ENCODE measurements at regions not wholly inside any gene's neighbourhood (a gene's known extent, or its start where the extent isn't known, plus 50 kb on each side); places are given as distances from the start of the nearest gene placed in this dataset.

DNA sequence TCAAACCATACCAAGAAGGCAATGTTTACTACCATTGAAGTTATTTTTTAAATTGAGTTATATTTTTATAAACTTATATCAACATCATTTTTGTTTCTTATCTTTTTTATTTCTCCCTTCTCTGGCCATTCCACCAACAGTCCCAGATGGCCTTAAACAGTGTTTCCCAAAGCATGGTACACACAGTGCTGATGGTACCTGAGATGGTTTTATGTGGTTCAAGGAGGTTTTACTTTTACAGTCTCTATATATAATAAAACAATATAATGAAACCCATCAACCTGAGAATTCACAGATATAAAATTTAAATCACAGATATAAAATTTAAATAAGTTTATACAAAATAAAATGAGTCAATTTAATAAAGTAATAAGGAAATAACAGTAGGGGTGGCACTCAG, 65.1 kb upstream of the MSTN start:
- no peak for ATAC-seq
- TF ChIP-seq BACH2 (CRISPR knock-in tag; IDR thresholded peaks at IDR 0.05; ENCODE audit: borderline replicate concordance) (no peak), ZNF565 (CRISPR knock-in tag; conservative IDR thresholded peaks at IDR 0.05; ENCODE audit: low read depth) (no peak), TCF4 (CRISPR knock-in tag; IDR thresholded peaks at IDR 0.05; ENCODE audit: borderline replicate concordance) (no peak), GLIS3 (CRISPR knock-in tag; IDR thresholded peaks at IDR 0.05) (no peak)

GRCh38 chr2:190126798-190127197, 64.3 kb upstream of the MSTN start:
- no peak for ATAC-seq

GRCh38 chr2:190123956-190124355, 61.4 kb upstream of the MSTN start:
- ATAC-seq = no peak
- TF ChIP-seq OSR1 (CRISPR knock-in tag; IDR thresholded peaks at IDR 0.05) (no peak), TOX (CRISPR knock-in tag; IDR thresholded peaks at IDR 0.05; ENCODE audit: borderline replicate concordance) (no peak), GLIS3 (CRISPR knock-in tag; IDR thresholded peaks at IDR 0.05) (no peak), ISL1 (CRISPR knock-in tag; IDR thresholded peaks at IDR 0.05) (no peak), CSRNP3 (CRISPR knock-in tag; IDR thresholded peaks at IDR 0.05) (no peak), ZFP30 (CRISPR knock-in tag; IDR thresholded peaks at IDR 0.05) (no peak), ZNF70 (CRISPR knock-in tag; IDR thresholded peaks at IDR 0.05) (no peak), ZC3H10 (CRISPR knock-in tag; IDR thresholded peaks at IDR 0.05) (no peak), ARNTL (CRISPR knock-in tag; IDR thresholded peaks at IDR 0.05; ENCODE audit: borderline replicate concordance, low read depth) (no peak), CSDC2 (CRISPR knock-in tag; IDR thresholded peaks at IDR 0.05) (no peak), RARB (CRISPR knock-in tag; IDR thresholded peaks at IDR 0.05) (no peak), TCF4 (CRISPR knock-in tag; IDR thresholded peaks at IDR 0.05; ENCODE audit: borderline replicate concordance) (no peak), ESRRG (CRISPR knock-in tag; IDR thresholded peaks at IDR 0.05) (no peak)
- TF ChIP-seq, protein P1, sequence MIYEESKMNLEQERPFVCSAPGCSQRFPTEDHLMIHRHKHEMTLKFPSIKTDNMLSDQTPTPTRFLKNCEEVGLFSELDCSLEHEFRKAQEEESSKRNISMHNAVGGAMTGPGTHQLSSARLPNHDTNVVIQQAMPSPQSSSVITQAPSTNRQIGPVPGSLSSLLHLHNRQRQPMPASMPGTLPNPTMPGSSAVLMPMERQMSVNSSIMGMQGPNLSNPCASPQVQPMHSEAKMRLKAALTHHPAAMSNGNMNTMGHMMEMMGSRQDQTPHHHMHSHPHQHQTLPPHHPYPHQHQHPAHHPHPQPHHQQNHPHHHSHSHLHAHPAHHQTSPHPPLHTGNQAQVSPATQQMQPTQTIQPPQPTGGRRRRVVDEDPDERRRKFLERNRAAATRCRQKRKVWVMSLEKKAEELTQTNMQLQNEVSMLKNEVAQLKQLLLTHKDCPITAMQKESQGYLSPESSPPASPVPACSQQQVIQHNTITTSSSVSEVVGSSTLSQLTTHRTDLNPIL (CRISPR knock-in tag; IDR thresholded peaks at IDR 0.05; ENCODE audit: low read depth) = no peak

More at GRCh38 chr2:190126798-190127197, 64.3 kb upstream of the MSTN start:
- no peak for TF ChIP-seq RARB (CRISPR knock-in tag; IDR thresholded peaks at IDR 0.05)
- TF ChIP-seq POU6F1 (CRISPR knock-in tag; IDR thresholded peaks at IDR 0.05; ENCODE audit: borderline replicate concordance, low read depth) = no peak
- TF ChIP-seq ZNF8 (CRISPR knock-in tag; IDR thresholded peaks at IDR 0.05) = no peak
- TF ChIP-seq TCF4 (CRISPR knock-in tag; IDR thresholded peaks at IDR 0.05; ENCODE audit: borderline replicate concordance) = no peak
- TF ChIP-seq ZNF70 (CRISPR knock-in tag; IDR thresholded peaks at IDR 0.05) = no peak
- no peak for TF ChIP-seq ZFP30 (CRISPR knock-in tag; IDR thresholded peaks at IDR 0.05)
- no peak for TF ChIP-seq CSRNP3 (CRISPR knock-in tag; IDR thresholded peaks at IDR 0.05)
- TF ChIP-seq, protein P2, sequence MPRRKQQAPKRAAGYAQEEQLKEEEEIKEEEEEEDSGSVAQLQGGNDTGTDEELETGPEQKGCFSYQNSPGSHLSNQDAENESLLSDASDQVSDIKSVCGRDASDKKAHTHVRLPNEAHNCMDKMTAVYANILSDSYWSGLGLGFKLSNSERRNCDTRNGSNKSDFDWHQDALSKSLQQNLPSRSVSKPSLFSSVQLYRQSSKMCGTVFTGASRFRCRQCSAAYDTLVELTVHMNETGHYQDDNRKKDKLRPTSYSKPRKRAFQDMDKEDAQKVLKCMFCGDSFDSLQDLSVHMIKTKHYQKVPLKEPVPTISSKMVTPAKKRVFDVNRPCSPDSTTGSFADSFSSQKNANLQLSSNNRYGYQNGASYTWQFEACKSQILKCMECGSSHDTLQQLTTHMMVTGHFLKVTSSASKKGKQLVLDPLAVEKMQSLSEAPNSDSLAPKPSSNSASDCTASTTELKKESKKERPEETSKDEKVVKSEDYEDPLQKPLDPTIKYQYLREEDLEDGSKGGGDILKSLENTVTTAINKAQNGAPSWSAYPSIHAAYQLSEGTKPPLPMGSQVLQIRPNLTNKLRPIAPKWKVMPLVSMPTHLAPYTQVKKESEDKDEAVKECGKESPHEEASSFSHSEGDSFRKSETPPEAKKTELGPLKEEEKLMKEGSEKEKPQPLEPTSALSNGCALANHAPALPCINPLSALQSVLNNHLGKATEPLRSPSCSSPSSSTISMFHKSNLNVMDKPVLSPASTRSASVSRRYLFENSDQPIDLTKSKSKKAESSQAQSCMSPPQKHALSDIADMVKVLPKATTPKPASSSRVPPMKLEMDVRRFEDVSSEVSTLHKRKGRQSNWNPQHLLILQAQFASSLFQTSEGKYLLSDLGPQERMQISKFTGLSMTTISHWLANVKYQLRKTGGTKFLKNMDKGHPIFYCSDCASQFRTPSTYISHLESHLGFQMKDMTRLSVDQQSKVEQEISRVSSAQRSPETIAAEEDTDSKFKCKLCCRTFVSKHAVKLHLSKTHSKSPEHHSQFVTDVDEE (CRISPR knock-in tag; IDR thresholded peaks at IDR 0.05) = no peak
- TF ChIP-seq ISL1 (CRISPR knock-in tag; IDR thresholded peaks at IDR 0.05) = no peak

DNA sequence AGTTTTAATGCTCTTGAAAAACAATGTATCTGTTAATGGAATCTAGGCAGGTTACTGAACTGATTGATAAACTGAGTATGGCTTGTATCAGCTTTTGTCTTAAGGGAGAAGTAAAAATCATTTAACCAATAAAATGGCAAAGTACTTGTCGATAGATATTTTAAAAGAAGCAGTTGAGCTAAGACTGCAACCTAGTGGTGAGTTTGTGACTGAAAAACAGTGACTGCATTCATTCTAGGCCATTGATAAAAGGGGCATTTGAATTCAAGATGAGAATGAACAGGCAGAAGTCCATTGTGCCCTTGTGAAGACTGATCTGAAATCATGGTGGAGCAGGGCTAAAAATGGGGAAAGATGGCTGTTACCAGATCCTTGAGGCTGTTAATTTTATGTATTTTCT, 59.4 kb upstream of the MSTN start:
- TF ChIP-seq ZFP3 (CRISPR knock-in tag; IDR thresholded peaks at IDR 0.05) = no peak
- ATAC-seq = peak; percentile 66

All from SK-N-SH treated with all-trans-retinoic acid at 6 μM for 48 hours (cell line).